ENCODE measurements at regions not wholly inside any gene's neighbourhood (a gene's known extent, or its start where the extent isn't known, plus 50 kb on each side); places are given as distances from the start of the nearest gene placed in this dataset.

DNA sequence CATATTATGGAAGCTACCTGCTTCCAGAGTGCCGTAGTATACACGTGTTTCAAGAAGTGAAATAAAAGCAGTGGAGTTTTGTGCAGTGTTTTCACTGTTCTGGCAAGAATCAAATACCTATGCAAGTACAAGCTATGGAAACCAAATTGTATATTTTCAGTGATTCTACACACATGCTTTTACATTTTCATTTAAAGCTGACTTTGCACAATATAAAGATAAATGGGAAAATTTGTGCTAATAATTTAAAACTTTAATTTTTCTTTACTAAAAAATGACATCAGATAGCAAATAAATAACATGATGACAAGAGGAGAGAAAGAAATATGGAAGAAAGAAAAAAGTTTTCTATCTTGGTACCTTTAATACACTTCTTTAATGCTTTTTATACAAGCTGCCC is 393.7 kb upstream of the NPVF start:
- H3K4me2 ChIP-seq: no peak overlapping the region
- BruUV-seq (replicated peaks): no TSS peak
- H3K4me3 ChIP-seq: no peak overlapping the region
- no peak for TF ChIP-seq EZH2 (IDR thresholded peaks at IDR 0.05; ENCODE audit: low read depth)
- TF ChIP-seq, protein P1, sequence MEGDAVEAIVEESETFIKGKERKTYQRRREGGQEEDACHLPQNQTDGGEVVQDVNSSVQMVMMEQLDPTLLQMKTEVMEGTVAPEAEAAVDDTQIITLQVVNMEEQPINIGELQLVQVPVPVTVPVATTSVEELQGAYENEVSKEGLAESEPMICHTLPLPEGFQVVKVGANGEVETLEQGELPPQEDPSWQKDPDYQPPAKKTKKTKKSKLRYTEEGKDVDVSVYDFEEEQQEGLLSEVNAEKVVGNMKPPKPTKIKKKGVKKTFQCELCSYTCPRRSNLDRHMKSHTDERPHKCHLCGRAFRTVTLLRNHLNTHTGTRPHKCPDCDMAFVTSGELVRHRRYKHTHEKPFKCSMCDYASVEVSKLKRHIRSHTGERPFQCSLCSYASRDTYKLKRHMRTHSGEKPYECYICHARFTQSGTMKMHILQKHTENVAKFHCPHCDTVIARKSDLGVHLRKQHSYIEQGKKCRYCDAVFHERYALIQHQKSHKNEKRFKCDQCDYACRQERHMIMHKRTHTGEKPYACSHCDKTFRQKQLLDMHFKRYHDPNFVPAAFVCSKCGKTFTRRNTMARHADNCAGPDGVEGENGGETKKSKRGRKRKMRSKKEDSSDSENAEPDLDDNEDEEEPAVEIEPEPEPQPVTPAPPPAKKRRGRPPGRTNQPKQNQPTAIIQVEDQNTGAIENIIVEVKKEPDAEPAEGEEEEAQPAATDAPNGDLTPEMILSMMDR (conservative IDR thresholded peaks at IDR 0.05): no peak
- ChIA-PET POLR2A (ENCODE audit: unreplicated experiment) (no interaction called here), CTCF (no interaction called here)
- no peak overlapping the region for H2AFZ ChIP-seq
- no peaks in the 10 kb centered on the region for H3K4me1 ChIP-seq (replicated peaks; ENCODE audit: insufficient read depth)
- no peaks in the 10 kb centered on the region for H3F3A ChIP-seq (ENCODE audit: insufficient read depth, low read depth)
- no peak for DNase-seq
- no peaks in the 10 kb centered on the region for H3K9me2 ChIP-seq (ENCODE audit: insufficient read depth)
- H3K27me3 ChIP-seq (ENCODE audit: insufficient read depth, low read depth): no peaks in the 10 kb centered on the region
- no peaks in the 10 kb centered on the region for H3K79me2 ChIP-seq (ENCODE audit: low read depth)
- no peaks in the 10 kb centered on the region for H3K9me3 ChIP-seq (ENCODE audit: insufficient read depth, low read depth)
- H3K36me3 ChIP-seq (ENCODE audit: low read depth): no peaks in the 10 kb centered on the region
- intact Hi-C loops (cut with micrococcal nuclease; ENCODE audit: unreplicated experiment): no loop called here
- H4K20me1 ChIP-seq (ENCODE audit: insufficient read depth): no peaks in the 10 kb centered on the region
- no peak overlapping the region for H3K27ac ChIP-seq

DNA sequence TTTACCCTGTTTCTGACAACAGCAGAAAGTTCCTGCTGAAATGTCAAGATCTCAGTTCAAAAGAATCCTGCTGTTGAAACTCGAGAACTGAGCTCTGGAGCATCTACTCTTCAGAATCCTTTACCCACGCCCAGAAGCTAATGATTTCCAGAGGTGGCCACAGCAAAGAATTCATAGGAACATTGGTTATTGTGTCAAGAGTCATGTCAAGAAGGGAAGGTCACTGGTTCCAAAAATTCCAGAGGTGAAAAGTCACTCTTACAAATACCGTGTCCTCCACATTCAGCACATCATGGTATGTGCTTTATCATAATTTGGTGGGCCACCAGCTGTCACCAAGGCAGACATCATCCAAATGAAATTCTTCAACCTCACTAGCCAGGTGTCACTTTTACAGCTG is 394.4 kb upstream of the NPVF start:
- H3K36me3 ChIP-seq (ENCODE audit: low read depth): no peaks in the 10 kb centered on the region
- CTCF ChIA-PET: no interaction called here
- no TSS peak for BruUV-seq (replicated peaks)
- H3K9me3 ChIP-seq (ENCODE audit: insufficient read depth, low read depth): no peaks in the 10 kb centered on the region
- no peaks in the 10 kb centered on the region for H3K4me1 ChIP-seq (replicated peaks; ENCODE audit: insufficient read depth)
- no peak overlapping the region for H3K27ac ChIP-seq
- POLR2A ChIA-PET (ENCODE audit: unreplicated experiment): no interaction called here
- intact Hi-C loops (cut with micrococcal nuclease; ENCODE audit: unreplicated experiment): no loop called here
- no peak overlapping the region for H3K4me3 ChIP-seq
- no peaks in the 10 kb centered on the region for H3K9me2 ChIP-seq (ENCODE audit: insufficient read depth)
- DNase-seq: no peak
- no peaks in the 10 kb centered on the region for H3F3A ChIP-seq (ENCODE audit: insufficient read depth, low read depth)
- no peak overlapping the region for H2AFZ ChIP-seq
- no peak overlapping the region for H3K4me2 ChIP-seq
- no peak for TF ChIP-seq EZH2 (IDR thresholded peaks at IDR 0.05; ENCODE audit: low read depth)
- TF ChIP-seq, protein P1 (conservative IDR thresholded peaks at IDR 0.05): no peak
- H3K79me2 ChIP-seq (ENCODE audit: low read depth): no peaks in the 10 kb centered on the region
- H3K27me3 ChIP-seq (ENCODE audit: insufficient read depth, low read depth): no peaks in the 10 kb centered on the region
- H4K20me1 ChIP-seq (ENCODE audit: insufficient read depth): no peaks in the 10 kb centered on the region

DNA sequence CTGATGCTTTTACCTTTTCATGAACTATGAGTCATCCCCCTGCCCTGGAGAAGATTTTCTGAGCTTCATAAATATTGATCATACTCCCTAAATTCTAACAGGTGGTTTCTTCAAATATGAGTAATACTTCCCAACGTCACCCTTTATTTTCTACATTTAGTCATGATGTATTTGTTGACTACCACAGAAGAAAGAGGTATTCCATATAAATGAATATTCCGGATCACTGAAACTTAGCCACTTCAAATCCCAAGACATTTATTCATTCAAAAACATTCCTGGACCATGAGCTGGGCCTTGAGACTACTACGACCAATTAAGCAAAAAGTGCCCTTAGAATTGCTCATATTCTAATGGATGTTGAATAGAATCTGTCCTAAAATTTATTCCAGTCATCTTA is 395.8 kb upstream of the NPVF start:
- 0 out of 2 replicates have a peak, but pooled peaks cover 5% of the 10 kb centered on the region for H3K27me3 ChIP-seq (ENCODE audit: insufficient read depth, low read depth)
- H3K36me3 ChIP-seq (ENCODE audit: low read depth): no peaks in the 10 kb centered on the region
- no peaks in the 10 kb centered on the region for H4K20me1 ChIP-seq (ENCODE audit: insufficient read depth)
- no peaks in the 10 kb centered on the region for H3K79me2 ChIP-seq (ENCODE audit: low read depth)
- H3K9me3 ChIP-seq (ENCODE audit: insufficient read depth, low read depth): no peaks in the 10 kb centered on the region
- POLR2A ChIA-PET (ENCODE audit: unreplicated experiment): no interaction called here
- H2AFZ ChIP-seq: no peak overlapping the region
- BruUV-seq (replicated peaks): no TSS peak
- TF ChIP-seq EZH2 (IDR thresholded peaks at IDR 0.05; ENCODE audit: low read depth): no peak
- TF ChIP-seq, protein P1 (conservative IDR thresholded peaks at IDR 0.05): no peak
- H3K4me2 ChIP-seq: no peak overlapping the region
- H3K27ac ChIP-seq: no peak overlapping the region
- intact Hi-C loops (cut with micrococcal nuclease; ENCODE audit: unreplicated experiment): no loop called here
- no peaks in the 10 kb centered on the region for H3F3A ChIP-seq (ENCODE audit: insufficient read depth, low read depth)
- H3K9me2 ChIP-seq (ENCODE audit: insufficient read depth): no peaks in the 10 kb centered on the region
- no peak for DNase-seq
- CTCF ChIA-PET: no interaction called here
- H3K4me3 ChIP-seq: no peak overlapping the region
- no peaks in the 10 kb centered on the region for H3K4me1 ChIP-seq (replicated peaks; ENCODE audit: insufficient read depth)
